ENCODE measurements at regions not wholly inside any gene's neighbourhood (a gene's known extent, or its start where the extent isn't known, plus 50 kb on each side); places are given as distances from the start of the nearest gene placed in this dataset.

- H3K36me3 ChIP-seq (ENCODE audit: control insufficient read depth, insufficient read depth, low read length), result no peaks in the 10 kb centered on the region
Observed at GRCh38 chr10:131452926-131453720, 141.6 kb upstream of the TCERG1L start.

GRCh38 chr10:131453721-131454634 lies 142.5 kb upstream of the TCERG1L start:
- no peak overlapping the region for H3K4me3 ChIP-seq (replicated peaks; ENCODE audit: low read depth, low read length)

More at GRCh38 chr10:131452926-131453720, 141.6 kb upstream of the TCERG1L start:
- no peak for TF ChIP-seq CTCF (IDR thresholded peaks at IDR 0.05; ENCODE audit: insufficient read depth, low read length, poor library complexity, severe bottlenecking)
- Histone ChIP-seq H3K4me3 (replicated peaks; ENCODE audit: low read depth, low read length) (no peak overlapping the region), H3K27me3 (replicated peaks; ENCODE audit: control insufficient read depth, insufficient read depth, low read length) (no peaks in the 10 kb centered on the region)
- no peak for DNase-seq (ENCODE audit: extremely low read depth, insufficient read length)

GRCh38 chr10:131456411-131456810 lies 144.9 kb upstream of the TCERG1L start:
- no peaks in the 10 kb centered on the region for H3K36me3 ChIP-seq (ENCODE audit: control insufficient read depth, insufficient read depth, low read length)
- no peak overlapping the region for H3K4me3 ChIP-seq (replicated peaks; ENCODE audit: low read depth, low read length)
- no peaks in the 10 kb centered on the region for H3K27me3 ChIP-seq (replicated peaks; ENCODE audit: control insufficient read depth, insufficient read depth, low read length)
- TF ChIP-seq CTCF (IDR thresholded peaks at IDR 0.05; ENCODE audit: insufficient read depth, low read length, poor library complexity, severe bottlenecking), result no peak
- no peak for DNase-seq (ENCODE audit: extremely low read depth, insufficient read length)

More at GRCh38 chr10:131453721-131454634, 142.5 kb upstream of the TCERG1L start:
- Histone ChIP-seq H3K36me3 (ENCODE audit: control insufficient read depth, insufficient read depth, low read length) (no peaks in the 10 kb centered on the region), H3K27me3 (replicated peaks; ENCODE audit: control insufficient read depth, insufficient read depth, low read length) (no peaks in the 10 kb centered on the region)
- DNase-seq (ENCODE audit: extremely low read depth, insufficient read length), result peak; percentile 13
- TF ChIP-seq CTCF (IDR thresholded peaks at IDR 0.05; ENCODE audit: insufficient read depth, low read length, poor library complexity, severe bottlenecking), result peak; percentile 43

GRCh38 chr10:131461093-131461492 lies 149.6 kb upstream of the TCERG1L start:
- Histone ChIP-seq H3K36me3 (ENCODE audit: control insufficient read depth, insufficient read depth, low read length) (no peaks in the 10 kb centered on the region), H3K27me3 (replicated peaks; ENCODE audit: control insufficient read depth, insufficient read depth, low read length) (no peaks in the 10 kb centered on the region)
- TF ChIP-seq CTCF (IDR thresholded peaks at IDR 0.05; ENCODE audit: insufficient read depth, low read length, poor library complexity, severe bottlenecking), result no peak

GRCh38 chr10:131464789-131465188 lies 153.3 kb upstream of the TCERG1L start:
- Histone ChIP-seq H3K4me3 (replicated peaks; ENCODE audit: low read depth, low read length) (no peak overlapping the region), H3K27me3 (replicated peaks; ENCODE audit: control insufficient read depth, insufficient read depth, low read length) (no peaks in the 10 kb centered on the region), H3K36me3 (ENCODE audit: control insufficient read depth, insufficient read depth, low read length) (no peaks in the 10 kb centered on the region)
- no peak for TF ChIP-seq CTCF (IDR thresholded peaks at IDR 0.05; ENCODE audit: insufficient read depth, low read length, poor library complexity, severe bottlenecking)
- no peak for DNase-seq (ENCODE audit: extremely low read depth, insufficient read length)

More at GRCh38 chr10:131461093-131461492, 149.6 kb upstream of the TCERG1L start:
- no peak overlapping the region for H3K4me3 ChIP-seq (replicated peaks; ENCODE audit: low read depth, low read length)
- no peak for DNase-seq (ENCODE audit: extremely low read depth, insufficient read length)

Measured in GM06990 (cell line).